Common myeloid progenitor, CD34-positive (primary cell): ENCODE measurements at regions not wholly inside any gene's neighbourhood (a gene's known extent, or its start where the extent isn't known, plus 50 kb on each side); places are given as distances from the start of the nearest gene placed in this dataset.

Experiments
- CTCF ChIA-PET: fragments of 350-600 bp; sonication (Branson Sonifier 250); formaldehyde crosslinking; loops from one replicate; lab custom pipeline; 2021; ENCODE audit warnings: antibody characterized with exemption; lab: Charles Lee
- POLR2A ChIA-PET: fragments of 350-600 bp; sonication (Branson Sonifier 250); formaldehyde crosslinking; loops from one replicate; lab custom pipeline; 2021; ENCODE audit warnings: antibody characterized with exemption; lab: Charles Lee
- DNase-seq, 3 donors: peaks; one replicate each; pipeline versions ENCODE4 v3.0.0 to v3.0.0-alpha.2; 2013
- H3K27ac ChIP-seq, 2 experiments: 1 replicate in 1 of 2; 2 replicates in 1 of 2; pipeline ENCODE4 v1.7.0; 2013; ENCODE audit warnings: inconsistent platforms in 2 of 2, low read length in 2 of 2, mild to moderate bottlenecking in 2 of 2, low read depth in 1 of 2, moderate library complexity in 1 of 2; ENCODE audit not compliant: severe bottlenecking in 2 of 2, insufficient read depth in 1 of 2, poor library complexity in 1 of 2
- H3K27me3 ChIP-seq, 5 experiments: replicated peaks in 2 of 5; 1 replicate in 3 of 5; 2 replicates in 2 of 5; pipeline versions ENCODE4 v1.6.1 to v1.7.0; 2013; ENCODE audit warnings: low read length in 4 of 5, mild to moderate bottlenecking in 2 of 5, moderate library complexity in 2 of 5, inconsistent platforms in 1 of 5; ENCODE audit not compliant: insufficient read depth in 5 of 5, control insufficient read depth in 4 of 5
- H3K36me3 ChIP-seq, 4 experiments: 1 replicate in 2 of 4; 2 replicates in 2 of 4; pipeline versions ENCODE4 v1.6.1 to v1.7.0; 2013; ENCODE audit warnings: low read length in 3 of 4, control low read depth in 1 of 4, mild to moderate bottlenecking in 1 of 4; ENCODE audit not compliant: control insufficient read depth in 4 of 4, insufficient read depth in 4 of 4
- H3K4me1 ChIP-seq, 4 experiments: 1 replicate in 3 of 4; 2 replicates in 1 of 4; pipeline versions ENCODE4 v1.6.1 to v1.7.1; 2013; ENCODE audit warnings: low read length in 3 of 4, mild to moderate bottlenecking in 3 of 4, control low read depth in 1 of 4, inconsistent platforms in 1 of 4, moderate library complexity in 1 of 4; ENCODE audit not compliant: control insufficient read depth in 4 of 4, insufficient read depth in 4 of 4; ENCODE audit errors: control extremely low read depth in 1 of 4
- H3K4me3 ChIP-seq, 7 experiments: 1 replicate in 4 of 7; 2 replicates in 3 of 7; pipeline versions ENCODE4 v1.5.1 to v1.7.0; 2013; ENCODE audit warnings: mild to moderate bottlenecking in 7 of 7, low read length in 6 of 7, moderate library complexity in 6 of 7, inconsistent platforms in 2 of 7, low read depth in 2 of 7, control low read depth in 1 of 7; ENCODE audit not compliant: insufficient read depth in 4 of 7, control insufficient read depth in 1 of 7; ENCODE audit errors: extremely low read depth in 1 of 7
- H3K9me3 ChIP-seq, 5 experiments: 1 replicate in 4 of 5; 2 replicates in 1 of 5; pipeline versions ENCODE4 v1.6.1 to v1.7.1; 2013; ENCODE audit warnings: low read length in 4 of 5, mild to moderate bottlenecking in 2 of 5, inconsistent platforms in 1 of 5, low read depth in 1 of 5, moderate library complexity in 1 of 5; ENCODE audit not compliant: control insufficient read depth in 4 of 5, insufficient read depth in 2 of 5; ENCODE audit errors: control extremely low read depth in 1 of 5
- WGBS: methylation state at CpG from one replicate; pipeline ENCODE4 v1.1.5; 2013; ENCODE audit not compliant: insufficient coverage; 5-methylcytosine and 5-hydroxymethylcytosine counted together

DNA sequence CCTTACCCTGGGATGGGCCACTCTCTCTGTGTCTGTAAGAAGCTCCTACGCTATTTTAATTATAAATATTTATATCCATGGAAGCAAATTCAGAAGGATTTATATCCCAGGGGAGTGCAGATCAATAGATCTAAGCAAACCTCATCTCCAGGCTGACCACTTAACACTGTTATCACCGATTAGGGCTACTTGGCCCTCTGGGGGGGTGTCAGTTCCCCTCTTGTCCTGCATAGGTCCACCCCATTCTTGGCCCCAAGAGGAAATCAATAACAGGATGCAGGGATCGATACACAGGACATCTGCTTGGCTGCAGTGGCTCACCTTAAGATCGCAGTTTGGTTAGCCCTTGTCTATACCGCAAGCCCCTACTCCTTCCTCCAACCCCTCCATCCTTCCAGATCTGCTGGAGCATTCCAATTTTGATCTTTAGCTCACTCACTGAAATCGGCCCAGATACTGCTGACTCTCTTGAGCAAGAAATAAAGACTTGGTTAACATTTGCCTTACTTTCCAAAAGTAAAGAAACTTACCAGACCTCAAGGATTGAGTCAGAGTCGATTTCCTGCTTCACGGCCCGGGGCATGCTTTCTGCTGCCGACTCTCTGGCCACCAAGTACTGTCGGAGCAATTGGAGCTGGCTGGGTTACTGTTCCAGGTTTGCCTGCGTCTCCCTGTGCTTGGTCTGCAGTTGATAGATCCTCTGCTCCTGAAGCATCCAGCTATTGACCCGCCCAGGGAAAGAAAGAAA, 112.3 kb upstream of the PMFBP1 start:
- DNase-seq, result no peak
- Histone ChIP-seq H3K4me3 (no peak overlapping the region), H3K27ac (no peak overlapping the region), H3K36me3 (peaks cover 0 to 11% (median 3%) of the 10 kb centered on the region in 4 experiments), H3K27me3 (no peaks in the 10 kb centered on the region), H3K4me1 (no peaks in the 10 kb centered on the region), H3K9me3 (no peaks in the 10 kb centered on the region)
- 95% methylated on average over 10 of the region's 13 CpGs for WGBS
- ChIA-PET CTCF (no interaction called here), POLR2A (interaction anchor here (0.5 kb wide), 1 partner anchor 23 kb away, joined by 3 read pairs; no protein-coding TSS in a partner anchor)

DNA sequence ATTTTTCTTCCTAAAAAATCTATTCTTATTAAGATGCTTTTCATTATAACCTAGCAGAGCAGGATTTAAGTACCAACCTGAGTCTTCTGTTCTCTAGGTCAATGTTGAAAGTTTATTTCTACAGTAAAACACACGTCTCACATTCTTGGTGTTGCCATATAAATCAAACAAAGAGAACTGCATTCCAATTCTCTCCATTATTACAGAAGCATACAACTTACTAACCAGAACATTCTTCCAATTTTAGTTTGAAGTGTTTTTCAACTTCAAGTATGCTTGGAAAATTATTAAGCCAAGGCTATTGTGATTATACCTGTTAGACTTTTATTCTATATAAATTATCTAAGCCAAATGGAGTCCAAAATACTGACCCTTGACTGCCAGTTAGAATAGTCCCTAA, 110.4 kb upstream of the PMFBP1 start:
- no peaks in the 10 kb centered on the region for H3K9me3 ChIP-seq
- H3K4me3 ChIP-seq, result no peak overlapping the region
- WGBS, result no CpG with 5 or more reads among the region's 1 CpG
- H3K27ac ChIP-seq, result no peak overlapping the region
- POLR2A ChIA-PET, result no interaction called here
- peaks cover 0 to 11% (median 3%) of the 10 kb centered on the region in 4 experiments for H3K36me3 ChIP-seq
- no peak for DNase-seq
- no peaks in the 10 kb centered on the region for H3K27me3 ChIP-seq
- CTCF ChIA-PET, result no interaction called here
- no peaks in the 10 kb centered on the region for H3K4me1 ChIP-seq

DNA sequence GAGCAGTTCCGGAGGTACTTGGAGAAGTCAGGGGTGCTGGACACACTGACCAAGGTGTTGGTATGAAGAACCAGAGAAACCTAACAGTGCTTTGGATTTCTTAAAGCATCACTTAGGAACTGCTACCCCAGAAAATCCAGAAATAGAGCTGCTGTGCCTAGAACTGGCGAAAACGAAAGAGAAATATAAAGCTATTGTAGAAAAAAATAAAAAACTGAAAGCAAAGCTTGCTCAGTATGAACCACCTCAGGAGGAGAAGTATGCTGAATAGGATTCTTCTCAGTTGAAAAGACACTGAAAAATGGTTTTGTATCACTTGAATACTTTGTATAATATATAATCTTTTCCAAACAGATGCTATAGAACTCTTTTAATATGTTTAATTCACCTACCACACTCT, 106.3 kb upstream of the PMFBP1 start:
- WGBS, result 93% methylated on average over 3 of the region's 3 CpGs

DNA sequence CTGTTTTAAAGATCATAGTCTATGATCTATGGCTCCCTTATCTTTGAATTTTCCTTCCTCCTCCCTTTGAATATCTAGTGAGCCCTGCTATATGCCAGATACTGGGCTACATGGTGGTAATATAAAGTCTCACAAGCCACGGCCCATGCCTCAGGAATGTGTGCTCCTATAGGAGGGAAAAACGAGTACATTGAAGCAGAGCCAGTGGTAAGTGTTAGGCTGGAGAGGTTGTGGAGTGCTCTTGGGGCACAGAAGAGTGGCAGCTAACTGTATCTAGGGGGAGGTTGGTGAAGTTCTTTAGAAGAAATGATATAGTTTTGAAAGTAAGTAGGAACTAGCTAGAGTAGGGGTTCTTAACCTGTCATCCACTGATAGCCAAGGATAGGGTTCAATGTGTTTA, 105.8 kb upstream of the PMFBP1 start:
- 96% methylated on average over 2 of the region's 2 CpGs for WGBS

More for the DNA sequence above, 106.3 kb upstream of the PMFBP1 start:
- peaks cover 0 to under 1% (median 0%) of the 10 kb centered on the region in 4 experiments for H3K36me3 ChIP-seq
- no peaks in the 10 kb centered on the region for H3K9me3 ChIP-seq
- H3K27me3 ChIP-seq, result no peaks in the 10 kb centered on the region
- no peak for DNase-seq
- ChIA-PET POLR2A (no interaction called here), CTCF (interaction anchor here (0.6 kb wide), 1 partner anchor 11 kb away, joined by 3 read pairs; no protein-coding TSS in a partner anchor)
- no peak overlapping the region for H3K4me3 ChIP-seq
- no peak overlapping the region for H3K27ac ChIP-seq
- H3K4me1 ChIP-seq, result no peaks in the 10 kb centered on the region

DNA sequence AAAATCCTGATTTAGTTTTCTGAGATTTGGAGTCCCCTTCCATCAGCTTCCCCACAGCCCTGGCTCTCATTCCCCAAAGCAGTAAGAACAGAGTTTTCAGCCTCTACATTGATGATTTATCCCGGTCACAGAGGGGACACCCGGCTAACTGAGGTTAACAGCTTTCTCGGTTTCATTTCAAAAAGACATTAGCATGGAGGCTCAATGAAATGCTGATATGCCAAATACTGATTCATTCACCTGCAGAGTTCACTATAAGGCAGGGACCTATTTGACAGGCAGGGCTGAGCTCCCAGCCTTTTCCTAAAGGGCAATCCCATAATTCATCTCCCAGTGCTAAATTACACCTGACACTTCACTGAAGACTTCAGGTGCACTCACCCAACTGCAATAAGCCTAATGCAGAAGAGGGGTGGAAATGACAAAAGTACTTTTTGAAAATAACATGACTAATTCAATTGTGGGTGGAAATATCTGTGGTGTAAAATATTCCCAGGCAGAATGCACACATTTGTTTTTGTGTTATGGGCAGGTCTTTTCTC, 99.8 kb upstream of the PMFBP1 start:
- Histone ChIP-seq H3K4me3 (no peak overlapping the region), H3K36me3 (peaks cover 0 to 6% (median 0%) of the 10 kb centered on the region in 4 experiments), H3K4me1 (no peaks in the 10 kb centered on the region), H3K9me3 (no peaks in the 10 kb centered on the region), H3K27me3 (no peaks in the 10 kb centered on the region), H3K27ac (no peak overlapping the region)
- POLR2A ChIA-PET, result no interaction called here
- CTCF ChIA-PET, result interaction anchor here (2.0 kb wide), 1 partner anchor 9 kb away, joined by 5 read pairs; no protein-coding TSS in a partner anchor
- DNase-seq, result no peak
- WGBS, result 95% methylated on average over 3 of the region's 3 CpGs

More for the DNA sequence above, 105.8 kb upstream of the PMFBP1 start:
- H3K4me3 ChIP-seq, result no peak overlapping the region
- DNase-seq, result no peak
- ChIA-PET CTCF (interaction anchor here (0.6 kb wide), 1 partner anchor 10 kb away, joined by 3 read pairs; no protein-coding TSS in a partner anchor), POLR2A (no interaction called here)
- no peaks in the 10 kb centered on the region for H3K27me3 ChIP-seq
- H3K27ac ChIP-seq, result no peak overlapping the region
- H3K36me3 ChIP-seq, result no peaks in the 10 kb centered on the region
- H3K4me1 ChIP-seq, result no peaks in the 10 kb centered on the region
- no peaks in the 10 kb centered on the region for H3K9me3 ChIP-seq

DNA sequence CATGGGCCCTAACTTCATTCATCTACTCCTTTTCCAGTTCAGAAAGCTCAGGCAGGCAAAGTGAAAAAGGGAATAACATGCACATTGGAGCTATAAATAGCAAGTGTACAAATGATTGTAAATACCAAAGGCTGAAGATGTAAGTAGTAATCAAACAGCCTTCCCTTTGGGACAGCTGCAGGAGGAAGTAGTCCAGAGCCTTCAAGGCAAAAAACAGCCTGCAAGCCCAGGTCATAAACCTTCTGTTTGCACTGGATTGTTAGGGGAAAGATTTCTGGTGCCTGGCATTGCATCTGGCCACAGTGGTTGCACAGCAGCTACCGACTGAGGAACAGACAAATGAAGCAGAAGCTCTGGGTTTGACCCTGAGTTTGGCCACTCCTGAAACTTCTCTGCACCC, 98.6 kb upstream of the PMFBP1 start:
- Histone ChIP-seq H3K36me3 (peaks cover 0 to 6% (median 0%) of the 10 kb centered on the region in 4 experiments), H3K4me1 (no peaks in the 10 kb centered on the region), H3K27ac (no peak overlapping the region), H3K4me3 (no peak overlapping the region), H3K9me3 (no peaks in the 10 kb centered on the region), H3K27me3 (no peaks in the 10 kb centered on the region)
- CTCF ChIA-PET, result no interaction called here
- WGBS, result 85% methylated on average over 1 of the region's 1 CpG
- POLR2A ChIA-PET, result no interaction called here
- no peak for DNase-seq

DNA sequence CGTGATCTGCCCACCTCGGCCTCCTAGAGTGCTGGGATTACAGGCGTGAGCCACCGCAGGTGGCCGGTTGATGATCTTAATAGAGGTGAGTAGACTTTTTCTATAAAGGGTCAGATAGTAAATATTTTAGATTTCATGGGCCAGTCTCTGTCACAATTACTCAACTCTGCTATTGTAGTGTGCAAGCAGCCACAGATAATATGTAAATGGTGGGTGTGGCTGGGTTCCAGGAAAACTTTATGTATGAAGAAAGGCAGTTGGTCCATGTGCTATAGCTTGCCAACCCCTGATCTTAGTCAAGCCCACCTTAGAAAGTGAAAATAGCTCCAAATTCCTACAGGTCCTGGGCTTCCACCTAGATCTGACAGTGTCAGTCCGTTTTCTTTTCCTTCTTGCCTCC, 94.9 kb upstream of the PMFBP1 start:
- no peaks in the 10 kb centered on the region for H3K27me3 ChIP-seq
- no peak for DNase-seq
- peaks cover 0 to 6% (median 0%) of the 10 kb centered on the region in 4 experiments for H3K36me3 ChIP-seq
- no peaks in the 10 kb centered on the region for H3K9me3 ChIP-seq
- no peak overlapping the region for H3K4me3 ChIP-seq
- 100% methylated on average over 4 of the region's 6 CpGs for WGBS
- H3K4me1 ChIP-seq, result peaks cover 0 to 3% (median 1%) of the 10 kb centered on the region in 4 experiments
- ChIA-PET CTCF (interaction anchor here (0.6 to 1.0 kb wide), 2 partner anchors 11 to 166 kb away, joined by 3 read pairs; no protein-coding TSS in a partner anchor), POLR2A (no interaction called here)
- no peak overlapping the region for H3K27ac ChIP-seq
